GM18505 (cell line): ENCODE measurements at regions not wholly inside any gene's neighbourhood (a gene's known extent, or its start where the extent isn't known, plus 50 kb on each side); places are given as distances from the start of the nearest gene placed in this dataset.

Experiments used
- ATAC-seq: cut with Tn5 transposase; IDR thresholded peaks from one replicate; pipeline ENCODE4 v1.9.1; 2021; ENCODE audit not compliant: unreplicated experiment
- POLR2A ChIP-seq: IDR thresholded peaks from 4 replicates; pipeline ENCODE4 v1.6.1; 2011; ENCODE audit warnings: borderline replicate concordance; ENCODE audit not compliant: insufficient read depth, insufficient read length; ENCODE audit errors: extremely low read depth

GRCh38 chr14:44142006-44142405, 365.1 kb downstream of the FSCB start:
- TF ChIP-seq POLR2A = no peak
- ATAC-seq = no peak

DNA sequence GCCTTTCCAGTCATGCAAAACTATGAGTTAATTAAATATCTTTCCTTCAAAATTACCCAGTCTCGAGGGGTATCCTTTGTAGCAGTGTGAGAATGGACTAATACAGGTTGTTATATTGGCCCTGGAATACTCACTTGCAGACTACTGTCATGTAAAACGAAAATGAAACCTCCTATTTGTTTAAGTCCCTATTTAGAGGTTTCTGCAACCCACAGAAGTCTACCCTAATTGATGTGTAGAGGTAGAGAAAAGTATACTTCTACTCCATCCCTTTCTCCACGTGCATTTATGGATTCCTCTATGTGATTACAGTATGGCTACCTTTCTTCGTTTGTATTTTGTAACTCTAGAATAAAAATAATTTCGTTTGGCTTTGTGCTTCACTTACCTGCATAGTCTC, 371.1 kb downstream of the FSCB start:
- ATAC-seq = no peak
- TF ChIP-seq POLR2A = no peak

- no peak for TF ChIP-seq POLR2A
These were observed 375.2 kb downstream of the FSCB start for GRCh38 chr14:44131861-44132260.

GRCh38 chr14:44113769-44114730, 393.0 kb downstream of the FSCB start:
- no peak for TF ChIP-seq POLR2A
- ATAC-seq = no peak

More at GRCh38 chr14:44131861-44132260, 375.2 kb downstream of the FSCB start:
- ATAC-seq = no peak

DNA sequence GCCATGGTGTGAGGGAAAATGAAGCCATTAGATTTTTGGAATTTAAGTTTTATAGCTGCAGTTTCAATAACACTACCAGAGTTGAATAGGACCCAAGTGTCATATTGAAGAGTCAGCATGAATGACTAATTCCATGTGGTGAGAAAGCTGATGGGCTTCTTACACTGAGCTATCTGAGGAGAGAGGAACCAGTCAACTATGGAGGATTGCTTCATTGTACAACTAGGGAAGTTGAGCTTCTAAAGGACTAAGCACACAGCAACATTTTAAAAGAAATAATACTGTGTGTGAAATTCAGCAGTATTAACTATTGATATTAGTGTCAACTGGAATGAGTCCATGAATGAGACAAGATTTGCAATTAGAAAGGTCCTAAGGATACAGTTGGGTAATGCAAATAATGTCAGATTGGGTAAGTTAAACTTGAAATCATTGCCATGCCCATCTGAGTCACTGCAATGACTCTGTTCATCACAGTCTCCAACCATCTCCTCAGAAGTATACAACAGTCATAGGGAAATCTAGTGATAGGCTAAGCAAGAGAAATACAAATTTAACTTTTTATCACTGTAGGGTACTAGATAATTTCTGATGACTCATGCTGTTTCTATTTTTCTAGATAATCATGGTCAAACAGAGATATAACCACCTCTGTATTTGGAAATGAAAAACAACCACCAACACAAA, 394.2 kb downstream of the FSCB start:
- no peak for TF ChIP-seq POLR2A

DNA sequence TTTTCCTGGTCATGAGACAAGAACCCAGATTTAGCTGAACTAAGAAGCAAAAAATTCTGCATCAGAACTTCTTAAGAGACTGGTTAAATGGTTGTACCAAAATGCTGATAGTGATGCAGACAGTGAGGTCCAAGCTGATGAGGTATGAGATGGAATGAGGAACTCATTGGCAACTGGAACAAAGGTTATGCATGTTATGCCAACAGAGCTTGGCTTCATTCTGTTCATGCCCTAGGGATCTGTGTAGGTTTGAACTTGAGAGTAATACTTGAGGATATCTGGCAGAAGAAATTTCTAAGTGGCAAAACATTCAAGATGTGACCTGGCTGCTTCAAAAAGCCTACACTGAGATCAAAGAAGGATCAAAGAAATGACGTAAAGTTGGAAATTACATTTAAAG, 398.0 kb downstream of the FSCB start:
- ATAC-seq = no peak

More for the DNA sequence above, 394.2 kb downstream of the FSCB start:
- ATAC-seq = no peak

GRCh38 chr14:44108601-44109000, 398.5 kb downstream of the FSCB start:
- no peak for ATAC-seq
- no peak for TF ChIP-seq POLR2A

More for the DNA sequence above, 398.0 kb downstream of the FSCB start:
- TF ChIP-seq POLR2A = no peak

DNA sequence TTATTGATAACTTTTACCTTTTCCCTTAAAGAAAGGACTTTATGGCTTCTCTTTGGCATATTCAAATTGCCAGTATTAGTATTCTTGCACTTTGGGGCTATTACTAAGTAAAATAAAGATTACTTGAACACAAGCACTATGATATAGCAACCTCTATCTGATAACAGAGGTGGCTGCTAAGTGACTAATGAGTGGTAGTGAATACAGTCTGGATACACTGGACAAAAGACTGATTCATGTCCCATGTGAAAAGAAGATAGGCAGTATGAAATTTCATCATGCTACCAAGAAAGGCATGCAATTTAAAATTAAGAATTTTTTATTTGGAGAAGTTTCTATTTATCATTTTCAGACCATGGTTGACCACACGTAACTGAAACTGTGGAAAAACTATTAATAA, 399.9 kb downstream of the FSCB start:
- no peak for TF ChIP-seq POLR2A
- no peak for ATAC-seq

DNA sequence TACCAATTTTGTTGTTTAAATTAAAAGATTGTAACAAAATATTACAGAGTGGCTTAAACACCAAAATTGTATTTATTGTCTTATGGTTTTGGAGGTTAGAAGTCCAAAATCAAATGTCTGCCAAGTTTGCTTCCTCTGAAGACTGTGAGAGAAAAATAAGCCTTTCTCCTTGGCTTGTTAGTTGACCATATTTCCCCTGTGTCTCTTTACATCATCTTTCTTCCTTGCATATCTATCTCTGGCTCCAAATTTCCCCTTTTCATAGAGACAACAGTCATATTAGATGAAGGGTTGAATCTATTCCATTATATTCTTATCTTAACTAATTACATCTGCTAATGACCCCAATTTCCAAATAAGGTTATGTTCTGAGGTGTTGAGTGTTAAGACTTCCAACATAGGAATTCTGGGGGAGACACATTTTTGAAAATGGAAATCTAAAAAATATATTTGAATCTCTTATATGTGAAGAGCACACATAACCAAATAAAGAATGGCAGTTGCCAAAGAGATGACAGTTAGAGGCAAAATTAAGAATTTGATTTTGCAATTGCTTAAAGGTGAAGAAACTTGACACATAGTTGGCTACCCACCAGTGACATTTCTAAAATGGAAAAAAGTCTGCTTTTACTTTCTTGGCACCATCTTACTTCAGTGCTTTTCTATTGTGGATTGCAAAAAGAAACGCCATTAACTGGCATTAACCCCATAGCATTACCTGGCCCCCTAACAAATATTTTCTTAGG, 407.2 kb downstream of the FSCB start:
- no peak for ATAC-seq
- TF ChIP-seq POLR2A = no peak

DNA sequence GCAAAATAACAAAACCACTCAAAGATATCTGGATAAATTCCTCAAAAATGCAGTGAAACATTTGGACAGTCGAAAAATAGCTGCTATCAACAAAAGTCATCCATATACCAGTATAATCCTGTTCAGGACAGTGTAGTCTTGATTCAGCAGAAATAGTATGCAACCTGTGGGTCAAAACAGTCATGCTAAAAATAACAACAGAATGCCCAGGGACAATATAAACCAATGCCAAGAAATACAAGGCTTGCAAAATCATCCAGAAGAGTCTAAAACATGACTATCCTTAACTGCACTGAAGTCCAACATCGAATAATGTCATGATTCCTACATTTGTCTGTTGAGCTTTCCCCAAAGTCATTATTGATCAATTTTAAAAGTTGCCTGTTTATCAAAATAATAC, 425.9 kb downstream of the FSCB start:
- ATAC-seq = no peak
- TF ChIP-seq POLR2A = no peak

DNA sequence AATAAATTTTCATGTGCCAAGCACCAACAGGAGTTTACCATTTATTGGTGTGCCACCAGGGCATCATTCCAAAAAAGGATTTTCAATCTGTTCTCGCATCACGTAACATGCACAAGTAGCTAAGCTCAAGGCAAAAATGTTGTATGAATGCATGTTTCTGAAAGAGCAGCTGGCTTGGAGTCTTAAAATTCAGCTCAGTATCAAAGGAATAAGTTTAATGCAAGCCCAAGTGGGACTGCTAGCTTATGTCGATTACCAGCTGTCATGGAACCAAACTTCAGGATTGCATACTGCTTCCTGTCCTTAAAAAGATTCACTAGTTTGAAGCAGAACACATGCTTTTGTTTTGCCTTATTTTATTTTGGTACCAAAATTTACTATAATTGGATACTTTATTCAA, 437.0 kb downstream of the FSCB start:
- TF ChIP-seq POLR2A = no peak
- ATAC-seq = no peak

- no peak for TF ChIP-seq POLR2A
- no peak for ATAC-seq
These were observed 453.7 kb downstream of the FSCB start for GRCh38 chr14:44053422-44053821.

GRCh38 chr14:44041700-44042099, 465.4 kb downstream of the FSCB start:
- no peak for TF ChIP-seq POLR2A
- no peak for ATAC-seq

DNA sequence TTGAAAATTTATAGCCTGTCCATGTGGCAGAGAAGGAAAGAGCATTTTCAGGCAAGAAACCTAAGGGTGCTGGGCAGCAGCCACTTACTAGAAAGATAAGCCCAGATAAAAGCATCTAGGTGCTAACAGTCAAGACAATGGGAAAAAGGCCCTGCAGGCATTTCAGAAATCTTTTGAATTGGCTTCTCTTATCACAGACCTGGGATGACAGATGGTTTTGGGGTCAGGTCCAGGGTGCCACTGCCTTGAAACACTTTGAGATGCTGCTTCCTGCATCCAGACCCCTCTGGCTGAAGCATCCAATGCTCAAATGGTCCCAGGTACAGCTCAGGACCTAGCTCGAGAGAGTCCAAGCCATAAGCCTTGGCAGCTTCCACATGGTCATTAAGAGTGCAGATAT, 466.5 kb downstream of the FSCB start:
- no peak for ATAC-seq
- TF ChIP-seq POLR2A = no peak

GRCh38 chr14:44036248-44036647, 470.8 kb downstream of the FSCB start:
- ATAC-seq = no peak
- no peak for TF ChIP-seq POLR2A
